Panc1 (cell line): ENCODE measurements at regions not wholly inside any gene's neighbourhood (a gene's known extent, or its start where the extent isn't known, plus 50 kb on each side); places are given as distances from the start of the nearest gene placed in this dataset.

ENCODE experiments used
- ATAC-seq: fragments of 200-7000 bp; cut with Tn5 transposase; 2 replicates; pipeline ENCODE4 v1.9.1; 2020; ENCODE audit warnings: mild to moderate bottlenecking, moderate library complexity
- BruUV-seq: library from RNA; stranded (reverse); fragments of 400-500 nt; replicated peaks from 2 replicates; lab custom pipeline; 2021; lab: Mats Ljungman, UMichigan
- CTCF ChIA-PET: fragments of 300-600 bp; sonication (Branson Sonifier 250); formaldehyde crosslinking; loops from one replicate; lab custom pipeline; 2022; ENCODE audit warnings: antibody characterized with exemption; lab: Charles Lee
- POLR2A ChIA-PET: fragments of 300-600 bp; sonication (Branson Sonifier 250); formaldehyde crosslinking; loops from one replicate; lab custom pipeline; 2022; ENCODE audit warnings: antibody characterized with exemption; lab: Charles Lee
- DNase-seq: peaks from one replicate; pipeline ENCODE4 v3.0.0-alpha.2; 2010; ENCODE audit warnings: low read depth, low spot score
- H3K27ac ChIP-seq: 2 replicates; pipeline ENCODE4 v1.5.1; 2011; ENCODE audit warnings: mild to moderate bottlenecking, low read length, inconsistent platforms
- H3K27me3 ChIP-seq: fragments of 200-500 bp; sonication (Bioruptor generic); 2 replicates; pipeline ENCODE4 v1.6.0; 2014; ENCODE audit warnings: low read length, inconsistent platforms; ENCODE audit not compliant: control insufficient read depth, insufficient read depth
- H3K36me3 ChIP-seq: fragments of 200-500 bp; sonication (Bioruptor generic); 2 replicates; pipeline ENCODE4 v1.5.1; 2014; ENCODE audit warnings: inconsistent platforms, mild to moderate bottlenecking, low read length, moderate library complexity; ENCODE audit not compliant: control insufficient read depth, insufficient read depth
- H3K4me1 ChIP-seq: 2 replicates; pipeline ENCODE4 v1.5.1; 2011; ENCODE audit warnings: inconsistent platforms, mild to moderate bottlenecking, low read length, moderate library complexity; ENCODE audit not compliant: control insufficient read depth, insufficient read depth
- H3K4me3 ChIP-seq, 2 experiments: 2 replicates each; pipeline ENCODE4 v1.5.1; 2011 to 2012; ENCODE audit warnings: low read depth in 2 of 2, low read length in 2 of 2, mild to moderate bottlenecking in 2 of 2, inconsistent platforms in 1 of 2, moderate library complexity in 1 of 2
- H3K9me3 ChIP-seq: fragments of 200-500 bp; sonication (Bioruptor generic); 2 replicates; pipeline ENCODE4 v1.5.1; 2014; ENCODE audit warnings: low read depth, mild to moderate bottlenecking, inconsistent platforms, low read length, moderate library complexity; ENCODE audit not compliant: control insufficient read depth, insufficient read depth
- CTCF ChIP-seq: fragments of 450-650 bp; IDR thresholded peaks from 2 replicates; pipeline ENCODE4 v1.5.1; 2017; ENCODE audit warnings: mild to moderate bottlenecking
- POLR2AphosphoS5 ChIP-seq: IDR thresholded peaks from 2 replicates; pipeline ENCODE4 v1.6.1; 2012; ENCODE audit warnings: mild to moderate bottlenecking, low read depth, low read length, moderate library complexity
- SIN3A ChIP-seq: IDR thresholded peaks from 2 replicates; pipeline ENCODE4 v1.6.1; 2012; ENCODE audit warnings: low read depth, mild to moderate bottlenecking, low read length, moderate library complexity, borderline replicate concordance; ENCODE audit not compliant: insufficient read depth
- TCF7L2 ChIP-seq: IDR thresholded peaks from 2 replicates; pipeline ENCODE4 v1.6.1; 2011; ENCODE audit warnings: mild to moderate bottlenecking, low read depth, low read length, inconsistent platforms
- in situ Hi-C: cut with HindIII; loops from 2 replicates; pipeline ENCODE4 v1.10.0; 2016; ENCODE audit warnings: low sequenced_read_pairs, low pct_unique_long_range_greater_than_20kb
- intact Hi-C: fragments of 100-400 bp; cut with micrococcal nuclease; formaldehyde crosslinking; loops from one replicate; pipeline ENCODE4 v1.10.0; 2022; ENCODE audit not compliant: unreplicated experiment
- TF ChIP-seq, protein P1 (sequence below), 2 experiments: IDR thresholded peaks; 2 replicates each; pipeline ENCODE4 v1.6.1; 2011 to 2012; ENCODE audit warnings: low read depth in 2 of 2, control low read depth in 1 of 2, low read length in 1 of 2, mild to moderate bottlenecking in 1 of 2, moderate library complexity in 1 of 2; ENCODE audit not compliant: insufficient read depth in 1 of 2

- H3K4me1 ChIP-seq = no peaks in the 10 kb centered on the region
- ATAC-seq = no peak
- no TSS peak for BruUV-seq
- H3K9me3 ChIP-seq = no peaks in the 10 kb centered on the region
- no peaks in the 10 kb centered on the region for H3K27me3 ChIP-seq
- CTCF ChIA-PET = no interaction called here
- no peak overlapping the region for H3K27ac ChIP-seq
- H3K4me3 ChIP-seq = no peak overlapping the region
- no peaks in the 10 kb centered on the region for H3K36me3 ChIP-seq
- TF ChIP-seq SIN3A (no peak), POLR2AphosphoS5 (no peak), CTCF (no peak), TCF7L2 (no peak)
- TF ChIP-seq, protein P1, sequence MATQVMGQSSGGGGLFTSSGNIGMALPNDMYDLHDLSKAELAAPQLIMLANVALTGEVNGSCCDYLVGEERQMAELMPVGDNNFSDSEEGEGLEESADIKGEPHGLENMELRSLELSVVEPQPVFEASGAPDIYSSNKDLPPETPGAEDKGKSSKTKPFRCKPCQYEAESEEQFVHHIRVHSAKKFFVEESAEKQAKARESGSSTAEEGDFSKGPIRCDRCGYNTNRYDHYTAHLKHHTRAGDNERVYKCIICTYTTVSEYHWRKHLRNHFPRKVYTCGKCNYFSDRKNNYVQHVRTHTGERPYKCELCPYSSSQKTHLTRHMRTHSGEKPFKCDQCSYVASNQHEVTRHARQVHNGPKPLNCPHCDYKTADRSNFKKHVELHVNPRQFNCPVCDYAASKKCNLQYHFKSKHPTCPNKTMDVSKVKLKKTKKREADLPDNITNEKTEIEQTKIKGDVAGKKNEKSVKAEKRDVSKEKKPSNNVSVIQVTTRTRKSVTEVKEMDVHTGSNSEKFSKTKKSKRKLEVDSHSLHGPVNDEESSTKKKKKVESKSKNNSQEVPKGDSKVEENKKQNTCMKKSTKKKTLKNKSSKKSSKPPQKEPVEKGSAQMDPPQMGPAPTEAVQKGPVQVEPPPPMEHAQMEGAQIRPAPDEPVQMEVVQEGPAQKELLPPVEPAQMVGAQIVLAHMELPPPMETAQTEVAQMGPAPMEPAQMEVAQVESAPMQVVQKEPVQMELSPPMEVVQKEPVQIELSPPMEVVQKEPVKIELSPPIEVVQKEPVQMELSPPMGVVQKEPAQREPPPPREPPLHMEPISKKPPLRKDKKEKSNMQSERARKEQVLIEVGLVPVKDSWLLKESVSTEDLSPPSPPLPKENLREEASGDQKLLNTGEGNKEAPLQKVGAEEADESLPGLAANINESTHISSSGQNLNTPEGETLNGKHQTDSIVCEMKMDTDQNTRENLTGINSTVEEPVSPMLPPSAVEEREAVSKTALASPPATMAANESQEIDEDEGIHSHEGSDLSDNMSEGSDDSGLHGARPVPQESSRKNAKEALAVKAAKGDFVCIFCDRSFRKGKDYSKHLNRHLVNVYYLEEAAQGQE (IDR thresholded peaks at IDR 0.05; ENCODE audit: insufficient read depth in 1 of 2, low read depth in 2 of 2, low read length in 1 of 2) = no peak
- in situ Hi-C loops = no loop called here
- POLR2A ChIA-PET = no interaction called here
- DNase-seq = no peak
- intact Hi-C loops = no loop called here
These were observed 70.4 kb upstream of the TTC14 start for GRCh38 chr3:180531303-180532278.

- Histone ChIP-seq H3K4me1 (no peaks in the 10 kb centered on the region), H3K27ac (no peak overlapping the region), H3K9me3 (no peaks in the 10 kb centered on the region), H3K27me3 (no peaks in the 10 kb centered on the region), H3K36me3 (no peaks in the 10 kb centered on the region), H3K4me3 (no peak overlapping the region)
- BruUV-seq = no TSS peak
- no peak for ATAC-seq
- ChIA-PET CTCF (no interaction called here), POLR2A (no interaction called here)
- DNase-seq = no peak
- intact Hi-C loops = no loop called here
- in situ Hi-C loops = no loop called here
- TF ChIP-seq SIN3A = no peak
- no peak for TF ChIP-seq CTCF
- TF ChIP-seq TCF7L2 = no peak
- TF ChIP-seq POLR2AphosphoS5 = no peak
- TF ChIP-seq, protein P1 (IDR thresholded peaks at IDR 0.05; ENCODE audit: insufficient read depth in 1 of 2, low read depth in 2 of 2, low read length in 1 of 2) = no peak
These were observed 67.1 kb upstream of the TTC14 start for GRCh38 chr3:180534828-180535227.
